ENCODE measurements at regions not wholly inside any gene's neighbourhood (a gene's known extent, or its start where the extent isn't known, plus 50 kb on each side); places are given as distances from the start of the nearest gene placed in this dataset.

GRCh38 chr4:189084671-189085070, 856.0 kb upstream of the FRG1 start:
- TF ChIP-seq, protein P1, sequence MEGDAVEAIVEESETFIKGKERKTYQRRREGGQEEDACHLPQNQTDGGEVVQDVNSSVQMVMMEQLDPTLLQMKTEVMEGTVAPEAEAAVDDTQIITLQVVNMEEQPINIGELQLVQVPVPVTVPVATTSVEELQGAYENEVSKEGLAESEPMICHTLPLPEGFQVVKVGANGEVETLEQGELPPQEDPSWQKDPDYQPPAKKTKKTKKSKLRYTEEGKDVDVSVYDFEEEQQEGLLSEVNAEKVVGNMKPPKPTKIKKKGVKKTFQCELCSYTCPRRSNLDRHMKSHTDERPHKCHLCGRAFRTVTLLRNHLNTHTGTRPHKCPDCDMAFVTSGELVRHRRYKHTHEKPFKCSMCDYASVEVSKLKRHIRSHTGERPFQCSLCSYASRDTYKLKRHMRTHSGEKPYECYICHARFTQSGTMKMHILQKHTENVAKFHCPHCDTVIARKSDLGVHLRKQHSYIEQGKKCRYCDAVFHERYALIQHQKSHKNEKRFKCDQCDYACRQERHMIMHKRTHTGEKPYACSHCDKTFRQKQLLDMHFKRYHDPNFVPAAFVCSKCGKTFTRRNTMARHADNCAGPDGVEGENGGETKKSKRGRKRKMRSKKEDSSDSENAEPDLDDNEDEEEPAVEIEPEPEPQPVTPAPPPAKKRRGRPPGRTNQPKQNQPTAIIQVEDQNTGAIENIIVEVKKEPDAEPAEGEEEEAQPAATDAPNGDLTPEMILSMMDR (IDR thresholded peaks at IDR 0.05; ENCODE audit: insufficient read depth, low read depth, low read length, missing control alignments): no peak
- H3K4me3 ChIP-seq (ENCODE audit: low read length): no peak overlapping the region
- DNase-seq (ENCODE audit: low read depth): no peak

- TF ChIP-seq, protein P1 (IDR thresholded peaks at IDR 0.05; ENCODE audit: insufficient read depth, low read depth, low read length, missing control alignments): no peak
- DNase-seq (ENCODE audit: low read depth): no peak
Observed at GRCh38 chr4:189087971-189088370, 852.7 kb upstream of the FRG1 start.

GRCh38 chr4:189088780-189089179, 851.9 kb upstream of the FRG1 start:
- no peak for DNase-seq (ENCODE audit: low read depth)
- TF ChIP-seq, protein P1 (IDR thresholded peaks at IDR 0.05; ENCODE audit: insufficient read depth, low read depth, low read length, missing control alignments): no peak
- no peak overlapping the region for H3K4me3 ChIP-seq (ENCODE audit: low read length)

More at GRCh38 chr4:189087971-189088370, 852.7 kb upstream of the FRG1 start:
- H3K4me3 ChIP-seq (ENCODE audit: low read length): no peak overlapping the region

DNA sequence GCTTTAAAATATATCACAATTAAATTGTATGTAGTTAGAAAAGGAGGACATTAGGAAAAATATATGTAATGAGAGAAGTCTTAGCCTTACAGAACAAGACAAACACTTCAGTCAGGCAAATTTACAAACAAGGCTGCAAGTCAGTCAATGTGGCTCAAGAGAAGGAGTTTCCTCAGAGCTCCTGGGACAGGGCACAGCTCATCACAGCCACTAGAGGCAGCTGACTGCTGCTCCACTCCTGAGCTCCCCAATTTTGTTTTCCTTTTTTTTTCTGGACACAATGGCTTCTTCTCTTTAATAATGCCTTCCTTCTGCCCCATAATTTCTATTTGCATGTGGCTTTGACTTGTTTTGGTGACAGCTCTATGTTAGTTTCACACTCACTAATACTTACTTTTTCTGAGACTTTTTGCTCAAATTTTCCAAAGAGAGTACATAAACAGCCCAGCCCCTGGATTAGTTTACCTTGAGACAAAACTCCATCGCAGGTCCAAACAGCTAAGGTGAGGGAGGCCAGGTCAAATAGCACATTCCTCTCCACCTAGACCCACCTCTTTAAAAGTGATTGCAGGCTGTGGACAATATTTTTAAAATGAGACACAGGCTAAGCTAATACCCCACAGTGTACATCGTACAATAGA, 850.4 kb upstream of the FRG1 start:
- peak; percentile 52 for DNase-seq (ENCODE audit: low read depth)
- H3K4me3 ChIP-seq (ENCODE audit: low read length): no peak overlapping the region
- TF ChIP-seq, protein P1 (IDR thresholded peaks at IDR 0.05; ENCODE audit: insufficient read depth, low read depth, low read length, missing control alignments): peak; percentile 85

DNA sequence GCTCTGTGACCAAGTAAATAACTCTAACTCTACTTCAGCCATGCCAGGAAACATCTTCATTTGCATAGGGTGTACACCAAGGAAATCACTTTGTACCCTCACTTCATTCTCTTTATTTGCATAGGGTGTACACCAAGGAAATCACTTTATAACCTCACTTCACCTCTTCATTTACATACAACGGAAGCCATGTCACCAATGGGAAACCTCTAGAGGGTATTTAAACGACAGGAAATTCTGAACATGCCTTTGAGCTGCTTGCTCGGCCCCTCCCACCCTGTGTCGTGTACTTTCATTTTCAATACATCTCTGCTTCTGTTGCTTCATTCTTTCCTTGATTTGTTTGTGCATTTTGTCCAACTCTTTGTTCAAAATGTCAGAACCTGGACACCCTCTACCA, 848.1 kb upstream of the FRG1 start:
- DNase-seq (ENCODE audit: low read depth): no peak
- H3K4me3 ChIP-seq (ENCODE audit: low read length): no peak overlapping the region

GRCh38 chr4:189096108-189096507, 844.6 kb upstream of the FRG1 start:
- no peak for DNase-seq (ENCODE audit: low read depth)
- no peak overlapping the region for H3K4me3 ChIP-seq (ENCODE audit: low read length)
- TF ChIP-seq, protein P1 (IDR thresholded peaks at IDR 0.05; ENCODE audit: insufficient read depth, low read depth, low read length, missing control alignments): no peak

More for the DNA sequence above, 848.1 kb upstream of the FRG1 start:
- TF ChIP-seq, protein P1 (IDR thresholded peaks at IDR 0.05; ENCODE audit: insufficient read depth, low read depth, low read length, missing control alignments): no peak

- no peak overlapping the region for H3K4me3 ChIP-seq (ENCODE audit: low read length)
- TF ChIP-seq, protein P1 (IDR thresholded peaks at IDR 0.05; ENCODE audit: insufficient read depth, low read depth, low read length, missing control alignments): no peak
- DNase-seq (ENCODE audit: low read depth): no peak
Observed at GRCh38 chr4:189096717-189097116, 844.0 kb upstream of the FRG1 start.
